ENCODE measurements at regions not wholly inside any gene's neighbourhood (a gene's known extent, or its start where the extent isn't known, plus 50 kb on each side); places are given as distances from the start of the nearest gene placed in this dataset.

- no peak for DNase-seq (ENCODE audit: low spot score)
- no peak overlapping the region for H3K4me3 ChIP-seq
- no peak for ATAC-seq (ENCODE audit: insufficient number of reproducible peaks, low FRiP score, low read depth)
- no peaks in the 10 kb centered on the region for H3K4me1 ChIP-seq (ENCODE audit: control insufficient read depth in 1 of 2, low read depth in 2 of 2)
- no peaks in the 10 kb centered on the region for H3K9me3 ChIP-seq
- TF ChIP-seq CTCF (IDR thresholded peaks at IDR 0.05), result no peak
- H3K27ac ChIP-seq, result no peak overlapping the region
- H3K27me3 ChIP-seq (replicated peaks; ENCODE audit: insufficient read depth), result no peaks in the 10 kb centered on the region
- no peaks in the 10 kb centered on the region for H3K36me3 ChIP-seq
Observed at GRCh38 chr7:66423729-66424128, 205.0 kb upstream of the KCTD7 start.

- no peak for DNase-seq (ENCODE audit: low spot score)
- Histone ChIP-seq H3K4me1 (ENCODE audit: control insufficient read depth in 1 of 2, low read depth in 2 of 2) (no peaks in the 10 kb centered on the region), H3K27ac (no peak overlapping the region), H3K4me3 (no peak overlapping the region), H3K36me3 (no peaks in the 10 kb centered on the region), H3K9me3 (no peaks in the 10 kb centered on the region), H3K27me3 (replicated peaks; ENCODE audit: insufficient read depth) (no peaks in the 10 kb centered on the region)
- no peak for ATAC-seq (ENCODE audit: insufficient number of reproducible peaks, low FRiP score, low read depth)
- TF ChIP-seq CTCF (IDR thresholded peaks at IDR 0.05), result no peak
Observed at GRCh38 chr7:66426332-66426731, 202.3 kb upstream of the KCTD7 start.

GRCh38 chr7:66426996-66427395 is 201.7 kb upstream of the KCTD7 start:
- H3K9me3 ChIP-seq, result no peaks in the 10 kb centered on the region
- TF ChIP-seq CTCF (IDR thresholded peaks at IDR 0.05), result no peak
- H3K4me3 ChIP-seq, result no peak overlapping the region
- no peaks in the 10 kb centered on the region for H3K36me3 ChIP-seq
- H3K4me1 ChIP-seq (ENCODE audit: control insufficient read depth in 1 of 2, low read depth in 2 of 2), result no peaks in the 10 kb centered on the region
- H3K27ac ChIP-seq, result no peak overlapping the region
- H3K27me3 ChIP-seq (replicated peaks; ENCODE audit: insufficient read depth), result no peaks in the 10 kb centered on the region
- no peak for ATAC-seq (ENCODE audit: insufficient number of reproducible peaks, low FRiP score, low read depth)
- no peak for DNase-seq (ENCODE audit: low spot score)

DNA sequence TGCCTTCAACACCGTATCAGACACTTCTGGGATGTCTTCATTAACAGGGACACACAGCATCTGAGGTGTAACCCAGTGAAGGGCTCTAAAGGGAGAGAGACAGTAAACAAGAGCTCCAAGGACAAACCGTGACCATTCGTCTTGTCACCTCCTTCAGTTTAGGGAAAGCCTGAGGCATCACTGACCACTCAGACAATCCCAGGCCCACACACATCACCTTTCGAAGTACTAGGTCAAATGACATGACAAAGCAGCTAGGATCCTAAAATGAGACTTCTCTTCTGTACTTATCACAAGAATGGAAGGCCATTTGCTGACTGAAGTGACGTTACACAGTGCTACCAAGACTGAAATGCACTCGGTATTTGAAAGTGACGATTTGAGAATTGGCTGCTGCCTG is 200.7 kb upstream of the KCTD7 start:
- no peak overlapping the region for H3K27ac ChIP-seq

GRCh38 chr7:66429498-66430163 is 199.1 kb upstream of the KCTD7 start:
- H3K36me3 ChIP-seq, result no peaks in the 10 kb centered on the region
- no peaks in the 10 kb centered on the region for H3K9me3 ChIP-seq
- H3K27ac ChIP-seq, result no peak overlapping the region
- no peak for DNase-seq (ENCODE audit: low spot score)
- no peak overlapping the region for H3K4me3 ChIP-seq
- no peak for ATAC-seq (ENCODE audit: insufficient number of reproducible peaks, low FRiP score, low read depth)
- no peaks in the 10 kb centered on the region for H3K4me1 ChIP-seq (ENCODE audit: control insufficient read depth in 1 of 2, low read depth in 2 of 2)
- no peak for TF ChIP-seq CTCF (IDR thresholded peaks at IDR 0.05)
- no peaks in the 10 kb centered on the region for H3K27me3 ChIP-seq (replicated peaks; ENCODE audit: insufficient read depth)

More for the DNA sequence above, 200.7 kb upstream of the KCTD7 start:
- H3K36me3 ChIP-seq, result no peaks in the 10 kb centered on the region
- ATAC-seq (ENCODE audit: insufficient number of reproducible peaks, low FRiP score, low read depth), result no peak
- DNase-seq (ENCODE audit: low spot score), result no peak
- no peak overlapping the region for H3K4me3 ChIP-seq
- H3K9me3 ChIP-seq, result no peaks in the 10 kb centered on the region
- no peak for TF ChIP-seq CTCF (IDR thresholded peaks at IDR 0.05)
- no peaks in the 10 kb centered on the region for H3K4me1 ChIP-seq (ENCODE audit: control insufficient read depth in 1 of 2, low read depth in 2 of 2)
- no peaks in the 10 kb centered on the region for H3K27me3 ChIP-seq (replicated peaks; ENCODE audit: insufficient read depth)

All from thoracic aorta (tissue), 2 donors.